AG09309 (cell line): ENCODE measurements at regions not wholly inside any gene's neighbourhood (a gene's known extent, or its start where the extent isn't known, plus 50 kb on each side); places are given as distances from the start of the nearest gene placed in this dataset.
"Not testable (repeated sequence)": the region's sequence is repeated elsewhere in the genome, so short reads cannot be mapped to it uniquely, and the experiment has no call there.

Experiments
- DNase-seq: peaks from one replicate; pipeline ENCODE4 v3.0.0-alpha.2; 2010; ENCODE audit warnings: low read depth
- H3K4me3 ChIP-seq: 2 replicates; pipeline ENCODE4 v1.5.1; 2011; ENCODE audit warnings: mild to moderate bottlenecking, low read depth, low read length, moderate library complexity; ENCODE audit not compliant: control insufficient read depth
- CTCF ChIP-seq: IDR thresholded peaks from 2 replicates; pipeline ENCODE4 v1.5.1; 2011; ENCODE audit warnings: mild to moderate bottlenecking, low read depth, low read length, inconsistent platforms; ENCODE audit not compliant: insufficient read depth, control insufficient read depth; ENCODE audit errors: missing control alignments

GRCh38 chr5:17860660-17861315 lies 226.5 kb downstream of the TAF11L14 start:
- no peak for DNase-seq
- no peak overlapping the region for H3K4me3 ChIP-seq
- no peak for TF ChIP-seq CTCF

- DNase-seq, H3K4me3 ChIP-seq: not testable (repeated sequence)
Measured at GRCh38 chr5:17864903-17865302, 230.6 kb downstream of the TAF11L14 start.

- H3K4me3 ChIP-seq, DNase-seq: not testable (repeated sequence)
Measured at GRCh38 chr5:17865966-17866365, 231.7 kb downstream of the TAF11L14 start.

GRCh38 chr5:17872204-17872603 lies 237.9 kb downstream of the TAF11L14 start:
- TF ChIP-seq CTCF: no peak
- H3K4me3 ChIP-seq: no peak overlapping the region
- no peak for DNase-seq

- no peak for DNase-seq
- TF ChIP-seq CTCF: no peak
- no peak overlapping the region for H3K4me3 ChIP-seq
Measured at GRCh38 chr5:17878541-17878940, 244.3 kb downstream of the TAF11L14 start.

GRCh38 chr5:17879276-17879675 lies 245.0 kb downstream of the TAF11L14 start:
- no peak for TF ChIP-seq CTCF
- H3K4me3 ChIP-seq: no peak overlapping the region
- DNase-seq: no peak

- no peak for DNase-seq
- TF ChIP-seq CTCF: no peak
Measured at GRCh38 chr5:17880869-17881268, 246.6 kb downstream of the TAF11L14 start.

More at GRCh38 chr5:17880869-17881268, 246.6 kb downstream of the TAF11L14 start:
- H3K4me3 ChIP-seq: no peak overlapping the region
